HepG2 (cell line): ENCODE measurements at regions not wholly inside any gene's neighbourhood (a gene's known extent, or its start where the extent isn't known, plus 50 kb on each side); places are given as distances from the start of the nearest gene placed in this dataset.

Source experiments
- ATAC-seq: fragments of 200-7000 bp; cut with Tn5 transposase; 3 replicates; pipeline ENCODE4 v1.9.1; 2020; ENCODE audit warnings: mild to moderate bottlenecking, moderate library complexity
- BruUV-seq: library from RNA; stranded (reverse); fragments of 400-500 nt; replicated peaks from 2 replicates; lab custom pipeline; 2021; lab: Mats Ljungman, UMichigan
- CTCF ChIA-PET: fragments of 300-600 bp; formaldehyde crosslinking; extraction: SDS; loops from one replicate; lab custom pipeline; 2021; ENCODE audit warnings: low total read pairs, inconsistent platforms, low intra/inter-chr PET ratio; lab: Yijun Ruan, JAX
- POLR2A ChIA-PET: fragments of 350-600 bp; sonication (Branson Sonifier 250); formaldehyde crosslinking; loops from one replicate; lab custom pipeline; 2020; ENCODE audit warnings: antibody characterized with exemption, inconsistent platforms; lab: Yijun Ruan, JAX
- DNase-seq: peaks from one replicate; pipeline ENCODE4 v3.0.0-alpha.2; 2015; ENCODE audit warnings: low spot score
- FAIRE-seq: peaks from 3 replicates; lab custom pipeline; 2011; peaks lifted over from hg19 to GRCh38; lab: Jason Lieb, UNC
- H2AFZ ChIP-seq: one replicate; pipeline ENCODE4 v1.6.1; 2011; ENCODE audit warnings: low read length, inconsistent platforms
- H3K27ac ChIP-seq: fragments of 300-600 bp; 3 replicates; pipeline ENCODE4 v1.8.0; 2011; ENCODE audit warnings: mixed run types, mild to moderate bottlenecking, mixed read lengths, low read length, inconsistent platforms; ENCODE audit not compliant: insufficient read depth; ENCODE audit errors: extremely low read length
- H3K27me3 ChIP-seq, 2 experiments: fragments of 200-600 bp in 1 of 2; 2 replicates in 1 of 2; 3 replicates in 1 of 2; pipeline versions ENCODE4 v1.6.0 to v1.8.0; 2011; ENCODE audit warnings: low read length in 2 of 2, mild to moderate bottlenecking in 2 of 2, moderate library complexity in 2 of 2, inconsistent platforms in 1 of 2; ENCODE audit not compliant: insufficient read depth in 2 of 2, control insufficient read depth in 1 of 2
- H3K36me3 ChIP-seq, 2 experiments: fragments of 200-600 bp in 1 of 2; replicated peaks in 1 of 2; 2 replicates in 1 of 2; 3 replicates in 1 of 2; pipeline versions ENCODE4 v1.5.1 to v1.8.0; 2011; ENCODE audit warnings: low read length in 2 of 2, inconsistent platforms in 1 of 2; ENCODE audit not compliant: insufficient read depth in 2 of 2, control insufficient read depth in 1 of 2
- H3K4me1 ChIP-seq: 2 replicates; pipeline ENCODE4 v1.5.1; 2012; ENCODE audit warnings: low read length, inconsistent platforms; ENCODE audit not compliant: insufficient read depth
- H3K4me2 ChIP-seq: 2 replicates; pipeline ENCODE4 v1.6.0; 2011; ENCODE audit warnings: low read depth, low read length, inconsistent platforms
- H3K4me3 ChIP-seq, 3 experiments: fragments of 200-600 bp in 1 of 3; sonication (generic), shearing (Covaris generic) in 1 of 3; replicated peaks in 1 of 3; 2 replicates each; pipeline ENCODE4 v1.5.1; 2011 to 2016; ENCODE audit warnings: low read length in 3 of 3, inconsistent platforms in 2 of 3, low read depth in 2 of 3, mild to moderate bottlenecking in 2 of 3, control low read depth in 1 of 3, mixed read lengths in 1 of 3; ENCODE audit not compliant: insufficient read depth in 1 of 3
- H3K79me2 ChIP-seq: one replicate; pipeline ENCODE4 v1.6.1; 2011; ENCODE audit warnings: low read length, inconsistent platforms; ENCODE audit not compliant: insufficient read depth
- H3K9ac ChIP-seq: 2 replicates; pipeline ENCODE4 v1.6.0; 2011; ENCODE audit warnings: mild to moderate bottlenecking, low read depth, low read length, inconsistent platforms; ENCODE audit not compliant: insufficient read depth
- H3K9me3 ChIP-seq: 2 replicates; pipeline ENCODE4 v1.5.1; 2012; ENCODE audit warnings: mild to moderate bottlenecking, low read length
- H4K20me1 ChIP-seq: 2 replicates; pipeline ENCODE4 v1.6.0; 2011; ENCODE audit warnings: inconsistent platforms, mild to moderate bottlenecking, low read length, moderate library complexity; ENCODE audit not compliant: insufficient read depth
- ARNT2 ChIP-seq: sonication (generic); formaldehyde crosslinking; IDR thresholded peaks from 2 replicates; pipeline ENCODE4 v1.8.0; 2022; ENCODE audit warnings: mild to moderate bottlenecking, low read depth, missing genetic modification reagents, moderate library complexity
- FLYWCH1 ChIP-seq: sonication (generic); formaldehyde crosslinking; IDR thresholded peaks from 2 replicates; pipeline ENCODE4 v1.8.1; 2023; ENCODE audit warnings: mild to moderate bottlenecking, missing genetic modification reagents
- KLF9 ChIP-seq: IDR thresholded peaks from 2 replicates; pipeline ENCODE4 v1.6.1; 2016; ENCODE audit warnings: low read depth
- NR2F6 ChIP-seq, 2 experiments: IDR thresholded peaks; 2 replicates each; pipeline ENCODE4 v1.6.1; 2016; ENCODE audit warnings: antibody characterized with exemption in 1 of 2, mild to moderate bottlenecking in 1 of 2
- RXRB ChIP-seq: IDR thresholded peaks from 2 replicates; pipeline ENCODE4 v1.6.1; 2016; ENCODE audit warnings: borderline replicate concordance, missing genetic modification reagents, missing compliant biosample characterization
- SRSF4 ChIP-seq: fragments of 200-400 bp; formaldehyde crosslinking; IDR thresholded peaks from one replicate; pipeline ENCODE4 v1.6.1; 2018; ENCODE audit warnings: mild to moderate bottlenecking, low read depth, low read length, moderate library complexity; ENCODE audit not compliant: poor library complexity, severe bottlenecking
- ZBTB38 ChIP-seq: sonication (generic); formaldehyde crosslinking; IDR thresholded peaks from 2 replicates; pipeline ENCODE4 v1.5.1; 2020; ENCODE audit warnings: mild to moderate bottlenecking, missing genetic modification reagents
- ZNF235 ChIP-seq: sonication (generic); formaldehyde crosslinking; IDR thresholded peaks from 2 replicates; pipeline ENCODE4 v1.8.1; 2023; ENCODE audit warnings: mild to moderate bottlenecking, missing genetic modification reagents, borderline replicate concordance
- ZNF251 ChIP-seq: sonication (generic); formaldehyde crosslinking; IDR thresholded peaks from 2 replicates; pipeline ENCODE4 v1.9.0; 2021; ENCODE audit warnings: mild to moderate bottlenecking, missing genetic modification reagents
- ZSCAN30 ChIP-seq: sonication (generic); formaldehyde crosslinking; IDR thresholded peaks from 2 replicates; pipeline ENCODE4 v1.5.0; 2020; ENCODE audit warnings: mild to moderate bottlenecking, missing genetic modification reagents
- WGBS: methylation state at CpG from one replicate; pipeline ENCODE4 v1.1.6; 2017; ENCODE audit warnings: low lambda C conversion rate; 5-methylcytosine and 5-hydroxymethylcytosine counted together
- in situ Hi-C: cut with HindIII; loops from 2 replicates; pipeline ENCODE4 v1.10.0; 2017; ENCODE audit warnings: low pct_unique_long_range_greater_than_20kb; ENCODE audit not compliant: extremely low pct_ligation_motif_present
- intact Hi-C: fragments of 100-400 bp; cut with micrococcal nuclease; formaldehyde crosslinking; loops from one replicate; pipeline ENCODE4 v1.10.0; 2022; ENCODE audit not compliant: unreplicated experiment
- TF ChIP-seq, protein P1 (sequence below): sonication (generic); formaldehyde crosslinking; conservative IDR thresholded peaks from 2 replicates; pipeline ENCODE4 v1.4.0; 2020; ENCODE audit warnings: missing genetic modification reagents
- TF ChIP-seq, protein P2 (sequence below): sonication (generic); formaldehyde crosslinking; IDR thresholded peaks from 2 replicates; pipeline ENCODE4 v1.4.0; 2020; ENCODE audit warnings: missing genetic modification reagents
- TF ChIP-seq, protein P3 (sequence below): sonication (generic); formaldehyde crosslinking; IDR thresholded peaks from 2 replicates; pipeline ENCODE4 v1.4.0; 2020; ENCODE audit warnings: missing genetic modification reagents, mild to moderate bottlenecking, borderline replicate concordance

DNA sequence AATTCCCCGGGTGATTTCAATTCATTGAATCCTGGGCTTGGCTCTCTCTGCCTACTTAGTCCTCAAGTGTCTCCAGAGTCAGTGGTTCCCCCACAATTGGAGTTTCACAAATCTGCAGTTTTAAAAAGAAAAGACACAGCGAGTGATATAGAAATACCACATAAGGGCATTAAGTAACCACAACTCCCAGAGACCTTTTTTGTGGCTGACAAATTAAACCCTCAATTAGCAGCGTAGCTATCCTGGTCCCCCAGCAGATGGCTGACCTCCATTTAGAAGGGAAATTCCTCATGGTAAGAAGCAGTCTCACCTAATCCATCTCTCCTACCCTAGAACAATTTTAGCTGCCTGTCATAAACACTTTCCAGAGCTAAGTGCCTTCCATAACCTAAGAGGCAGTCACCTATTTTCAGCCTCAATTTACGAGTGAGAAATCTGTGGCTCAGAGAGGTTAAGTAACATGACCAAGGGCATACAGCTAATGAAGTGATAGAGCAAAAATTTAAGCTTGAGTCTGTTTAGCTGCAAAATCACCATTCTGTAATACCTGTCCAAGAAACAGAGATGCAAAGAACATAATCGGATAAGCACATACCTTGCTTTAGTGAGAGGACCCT, 56.0 kb upstream of the NBPF3 start:
- WGBS: 24% methylated on average over 5 of the region's 5 CpGs
- no peaks in the 10 kb centered on the region for H4K20me1 ChIP-seq
- no peaks in the 10 kb centered on the region for H3K9me3 ChIP-seq
- no peak for DNase-seq
- no peak overlapping the region for H2AFZ ChIP-seq
- POLR2A ChIA-PET: no interaction called here
- no peaks in the 10 kb centered on the region for H3K36me3 ChIP-seq
- no peak for ATAC-seq
- no peaks in the 10 kb centered on the region for H3K4me1 ChIP-seq
- intact Hi-C loops: no loop called here
- no peak overlapping the region for H3K27ac ChIP-seq
- in situ Hi-C loops: no loop called here
- no peak for FAIRE-seq
- H3K79me2 ChIP-seq: no peaks in the 10 kb centered on the region
- H3K27me3 ChIP-seq: no peaks in the 10 kb centered on the region; a peak in 1 of 5 replicates
- H3K9ac ChIP-seq: no peak overlapping the region
- no TSS peak for BruUV-seq
- CTCF ChIA-PET: no interaction called here
- no peak overlapping the region for H3K4me2 ChIP-seq
- no peak overlapping the region for H3K4me3 ChIP-seq
- no peak for TF ChIP-seq FLYWCH1 (CRISPR knock-in tag)
- TF ChIP-seq ZNF251 (CRISPR knock-in tag): no peak
- TF ChIP-seq, protein P1, sequence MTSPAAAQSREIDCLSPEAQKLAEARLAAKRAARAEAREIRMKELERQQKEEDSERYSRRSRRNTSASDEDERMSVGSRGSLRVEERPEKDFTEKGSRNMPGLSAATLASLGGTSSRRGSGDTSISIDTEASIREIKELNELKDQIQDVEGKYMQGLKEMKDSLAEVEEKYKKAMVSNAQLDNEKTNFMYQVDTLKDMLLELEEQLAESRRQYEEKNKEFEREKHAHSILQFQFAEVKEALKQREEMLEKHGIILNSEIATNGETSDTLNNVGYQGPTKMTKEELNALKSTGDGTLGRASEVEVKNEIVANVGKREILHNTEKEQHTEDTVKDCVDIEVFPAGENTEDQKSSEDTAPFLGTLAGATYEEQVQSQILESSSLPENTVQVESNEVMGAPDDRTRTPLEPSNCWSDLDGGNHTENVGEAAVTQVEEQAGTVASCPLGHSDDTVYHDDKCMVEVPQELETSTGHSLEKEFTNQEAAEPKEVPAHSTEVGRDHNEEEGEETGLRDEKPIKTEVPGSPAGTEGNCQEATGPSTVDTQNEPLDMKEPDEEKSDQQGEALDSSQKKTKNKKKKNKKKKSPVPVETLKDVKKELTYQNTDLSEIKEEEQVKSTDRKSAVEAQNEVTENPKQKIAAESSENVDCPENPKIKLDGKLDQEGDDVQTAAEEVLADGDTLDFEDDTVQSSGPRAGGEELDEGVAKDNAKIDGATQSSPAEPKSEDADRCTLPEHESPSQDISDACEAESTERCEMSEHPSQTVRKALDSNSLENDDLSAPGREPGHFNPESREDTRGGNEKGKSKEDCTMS (CRISPR knock-in tag): no peak
- TF ChIP-seq KLF9 (CRISPR knock-in tag): no peak
- TF ChIP-seq ZNF235: no peak
- no peak for TF ChIP-seq ZBTB38 (CRISPR knock-in tag)
- no peak for TF ChIP-seq RXRB (CRISPR knock-in tag)
- no peak for TF ChIP-seq ZSCAN30
- TF ChIP-seq, protein P2, sequence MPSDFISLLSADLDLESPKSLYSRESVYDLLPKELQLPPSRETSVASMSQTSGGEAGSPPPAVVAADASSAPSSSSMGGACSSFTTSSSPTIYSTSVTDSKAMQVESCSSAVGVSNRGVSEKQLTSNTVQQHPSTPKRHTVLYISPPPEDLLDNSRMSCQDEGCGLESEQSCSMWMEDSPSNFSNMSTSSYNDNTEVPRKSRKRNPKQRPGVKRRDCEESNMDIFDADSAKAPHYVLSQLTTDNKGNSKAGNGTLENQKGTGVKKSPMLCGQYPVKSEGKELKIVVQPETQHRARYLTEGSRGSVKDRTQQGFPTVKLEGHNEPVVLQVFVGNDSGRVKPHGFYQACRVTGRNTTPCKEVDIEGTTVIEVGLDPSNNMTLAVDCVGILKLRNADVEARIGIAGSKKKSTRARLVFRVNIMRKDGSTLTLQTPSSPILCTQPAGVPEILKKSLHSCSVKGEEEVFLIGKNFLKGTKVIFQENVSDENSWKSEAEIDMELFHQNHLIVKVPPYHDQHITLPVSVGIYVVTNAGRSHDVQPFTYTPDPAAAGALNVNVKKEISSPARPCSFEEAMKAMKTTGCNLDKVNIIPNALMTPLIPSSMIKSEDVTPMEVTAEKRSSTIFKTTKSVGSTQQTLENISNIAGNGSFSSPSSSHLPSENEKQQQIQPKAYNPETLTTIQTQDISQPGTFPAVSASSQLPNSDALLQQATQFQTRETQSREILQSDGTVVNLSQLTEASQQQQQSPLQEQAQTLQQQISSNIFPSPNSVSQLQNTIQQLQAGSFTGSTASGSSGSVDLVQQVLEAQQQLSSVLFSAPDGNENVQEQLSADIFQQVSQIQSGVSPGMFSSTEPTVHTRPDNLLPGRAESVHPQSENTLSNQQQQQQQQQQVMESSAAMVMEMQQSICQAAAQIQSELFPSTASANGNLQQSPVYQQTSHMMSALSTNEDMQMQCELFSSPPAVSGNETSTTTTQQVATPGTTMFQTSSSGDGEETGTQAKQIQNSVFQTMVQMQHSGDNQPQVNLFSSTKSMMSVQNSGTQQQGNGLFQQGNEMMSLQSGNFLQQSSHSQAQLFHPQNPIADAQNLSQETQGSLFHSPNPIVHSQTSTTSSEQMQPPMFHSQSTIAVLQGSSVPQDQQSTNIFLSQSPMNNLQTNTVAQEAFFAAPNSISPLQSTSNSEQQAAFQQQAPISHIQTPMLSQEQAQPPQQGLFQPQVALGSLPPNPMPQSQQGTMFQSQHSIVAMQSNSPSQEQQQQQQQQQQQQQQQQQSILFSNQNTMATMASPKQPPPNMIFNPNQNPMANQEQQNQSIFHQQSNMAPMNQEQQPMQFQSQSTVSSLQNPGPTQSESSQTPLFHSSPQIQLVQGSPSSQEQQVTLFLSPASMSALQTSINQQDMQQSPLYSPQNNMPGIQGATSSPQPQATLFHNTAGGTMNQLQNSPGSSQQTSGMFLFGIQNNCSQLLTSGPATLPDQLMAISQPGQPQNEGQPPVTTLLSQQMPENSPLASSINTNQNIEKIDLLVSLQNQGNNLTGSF (CRISPR knock-in tag): no peak
- TF ChIP-seq, protein P3, sequence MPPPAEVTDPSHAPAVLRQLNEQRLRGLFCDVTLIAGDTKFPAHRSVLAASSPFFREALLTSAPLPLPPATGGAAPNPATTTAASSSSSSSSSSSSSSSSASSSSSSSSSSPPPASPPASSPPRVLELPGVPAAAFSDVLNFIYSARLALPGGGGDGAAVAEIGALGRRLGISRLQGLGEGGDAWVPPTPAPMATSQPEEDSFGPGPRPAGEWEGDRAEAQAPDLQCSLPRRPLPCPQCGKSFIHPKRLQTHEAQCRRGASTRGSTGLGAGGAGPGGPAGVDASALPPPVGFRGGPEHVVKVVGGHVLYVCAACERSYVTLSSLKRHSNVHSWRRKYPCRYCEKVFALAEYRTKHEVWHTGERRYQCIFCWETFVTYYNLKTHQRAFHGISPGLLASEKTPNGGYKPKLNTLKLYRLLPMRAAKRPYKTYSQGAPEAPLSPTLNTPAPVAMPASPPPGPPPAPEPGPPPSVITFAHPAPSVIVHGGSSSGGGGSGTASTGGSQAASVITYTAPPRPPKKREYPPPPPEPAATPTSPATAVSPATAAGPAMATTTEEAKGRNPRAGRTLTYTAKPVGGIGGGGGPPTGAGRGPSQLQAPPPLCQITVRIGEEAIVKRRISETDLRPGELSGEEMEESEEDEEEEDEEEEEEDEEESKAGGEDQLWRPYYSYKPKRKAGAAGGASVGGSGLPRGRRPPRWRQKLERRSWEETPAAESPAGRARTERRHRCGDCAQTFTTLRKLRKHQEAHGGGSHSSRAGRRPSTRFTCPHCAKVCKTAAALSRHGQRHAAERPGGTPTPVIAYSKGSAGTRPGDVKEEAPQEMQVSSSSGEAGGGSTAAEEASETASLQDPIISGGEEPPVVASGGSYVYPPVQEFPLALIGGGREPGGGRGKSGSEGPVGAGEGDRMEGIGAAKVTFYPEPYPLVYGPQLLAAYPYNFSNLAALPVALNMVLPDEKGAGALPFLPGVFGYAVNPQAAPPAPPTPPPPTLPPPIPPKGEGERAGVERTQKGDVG (CRISPR knock-in tag): no peak
- no peak for TF ChIP-seq ARNT2 (CRISPR knock-in tag)
- TF ChIP-seq NR2F6 (IDR thresholded peaks at IDR 0.05): no peak
- TF ChIP-seq NR2F6 (CRISPR knock-in tag; IDR thresholded peaks at IDR 0.05): no peak
- TF ChIP-seq SRSF4: no peak
